Astrocyte of the cerebellum (primary cell): ENCODE measurements at regions not wholly inside any gene's neighbourhood (a gene's known extent, or its start where the extent isn't known, plus 50 kb on each side); places are given as distances from the start of the nearest gene placed in this dataset.

ENCODE experiments used
- DNase-seq: peaks from one replicate; pipeline ENCODE4 v3.0.0-alpha.2; 2011; ENCODE audit warnings: low read depth
- H3K4me3 ChIP-seq: 2 replicates; pipeline ENCODE4 v1.5.1; 2011; ENCODE audit warnings: mild to moderate bottlenecking, low read depth, low read length, moderate library complexity
- in situ Hi-C: cut with HindIII; loops from 2 replicates; pipeline ENCODE4 v1.10.0; 2017; ENCODE audit warnings: low sequenced_read_pairs
- TF ChIP-seq, protein P1 (sequence below): IDR thresholded peaks from 2 replicates; pipeline ENCODE4 v1.5.1; 2012; ENCODE audit warnings: low read length, low read depth, moderate library complexity, mild to moderate bottlenecking; ENCODE audit errors: missing control alignments

DNA sequence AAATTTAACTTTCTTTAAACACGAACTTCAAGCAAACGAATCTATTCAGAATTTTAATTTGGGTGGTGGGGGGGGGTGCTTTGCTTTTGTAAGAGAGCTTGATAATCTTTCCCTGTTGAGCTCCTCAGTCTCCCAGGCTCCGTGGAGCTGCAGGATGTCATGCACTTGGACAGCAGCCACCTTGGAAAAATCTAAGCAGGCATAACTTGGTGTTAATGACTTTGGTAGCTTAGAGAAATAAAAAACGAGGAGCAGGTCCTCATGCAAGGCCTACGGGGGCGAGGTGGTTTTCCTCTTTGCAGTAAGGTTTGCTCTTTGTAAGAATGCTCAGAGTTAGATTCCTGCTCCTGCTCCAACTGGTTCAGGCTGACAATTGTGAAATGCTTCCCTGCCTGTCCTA lies 102.3 kb downstream of the EDN1 start:
- H3K4me3 ChIP-seq = no peak overlapping the region
- in situ Hi-C loops = no loop called here
- peak; percentile 8 for DNase-seq
- TF ChIP-seq, protein P1, sequence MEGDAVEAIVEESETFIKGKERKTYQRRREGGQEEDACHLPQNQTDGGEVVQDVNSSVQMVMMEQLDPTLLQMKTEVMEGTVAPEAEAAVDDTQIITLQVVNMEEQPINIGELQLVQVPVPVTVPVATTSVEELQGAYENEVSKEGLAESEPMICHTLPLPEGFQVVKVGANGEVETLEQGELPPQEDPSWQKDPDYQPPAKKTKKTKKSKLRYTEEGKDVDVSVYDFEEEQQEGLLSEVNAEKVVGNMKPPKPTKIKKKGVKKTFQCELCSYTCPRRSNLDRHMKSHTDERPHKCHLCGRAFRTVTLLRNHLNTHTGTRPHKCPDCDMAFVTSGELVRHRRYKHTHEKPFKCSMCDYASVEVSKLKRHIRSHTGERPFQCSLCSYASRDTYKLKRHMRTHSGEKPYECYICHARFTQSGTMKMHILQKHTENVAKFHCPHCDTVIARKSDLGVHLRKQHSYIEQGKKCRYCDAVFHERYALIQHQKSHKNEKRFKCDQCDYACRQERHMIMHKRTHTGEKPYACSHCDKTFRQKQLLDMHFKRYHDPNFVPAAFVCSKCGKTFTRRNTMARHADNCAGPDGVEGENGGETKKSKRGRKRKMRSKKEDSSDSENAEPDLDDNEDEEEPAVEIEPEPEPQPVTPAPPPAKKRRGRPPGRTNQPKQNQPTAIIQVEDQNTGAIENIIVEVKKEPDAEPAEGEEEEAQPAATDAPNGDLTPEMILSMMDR = no peak

DNA sequence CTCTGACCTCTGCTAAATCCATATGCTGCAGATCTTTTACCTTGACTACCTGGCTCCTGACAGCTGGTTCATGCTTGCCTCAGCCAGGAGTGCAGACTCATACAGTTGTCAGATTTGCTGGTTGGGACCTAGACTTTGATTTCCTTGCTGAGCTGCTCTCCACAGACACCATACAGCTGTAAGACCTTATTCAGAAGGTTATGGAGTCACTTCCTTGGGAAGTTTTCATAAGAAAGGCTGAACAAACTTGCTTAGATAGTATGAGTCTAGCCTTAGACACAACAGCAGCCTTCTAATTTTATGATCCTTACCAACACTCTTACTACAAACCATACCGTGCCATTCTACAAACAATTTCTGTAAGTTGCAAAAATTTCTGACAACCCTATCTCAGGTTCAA lies 102.9 kb downstream of the EDN1 start:
- DNase-seq = no peak
- in situ Hi-C loops = no loop called here
- no peak overlapping the region for H3K4me3 ChIP-seq
- TF ChIP-seq, protein P1 = no peak

DNA sequence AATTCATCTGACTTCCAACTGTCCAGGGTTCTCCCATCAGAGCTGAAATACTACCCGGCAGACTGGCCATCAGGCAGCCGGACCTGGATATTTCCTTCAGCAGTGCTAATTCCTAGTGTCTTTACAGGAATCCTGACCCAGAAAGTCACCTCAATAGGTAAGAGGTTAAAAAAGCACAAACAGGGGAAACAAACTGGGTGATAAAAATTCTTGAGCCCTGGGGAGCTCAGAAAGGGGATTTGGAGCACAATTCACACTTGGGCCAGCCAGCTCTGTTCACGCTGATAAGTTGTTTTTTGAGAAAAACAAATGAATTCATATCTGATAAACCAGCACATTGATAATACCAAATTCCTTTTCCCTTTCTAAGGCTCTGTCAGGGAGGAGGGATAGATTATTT lies 104.0 kb downstream of the EDN1 start:
- in situ Hi-C loops = no loop called here
- TF ChIP-seq, protein P1 = no peak
- DNase-seq = no peak
- H3K4me3 ChIP-seq = no peak overlapping the region

DNA sequence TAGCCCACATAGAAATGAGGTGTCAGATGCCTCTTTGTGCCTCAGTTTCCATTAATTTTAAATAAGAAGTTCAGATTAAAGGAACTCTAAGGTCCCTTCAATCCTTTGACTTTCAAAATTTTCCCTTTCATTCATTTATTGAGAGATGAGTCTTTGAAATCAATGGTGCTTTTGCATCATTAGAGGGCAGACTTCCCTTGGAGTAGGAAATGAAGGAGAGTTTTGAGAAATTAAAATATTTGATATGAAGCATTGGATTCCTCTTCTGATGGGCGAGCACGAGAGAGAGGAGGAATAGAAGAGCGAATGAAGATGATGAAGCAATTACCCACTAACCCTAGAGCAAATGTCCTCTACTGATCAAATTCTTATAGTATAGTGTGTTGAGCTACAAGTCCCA lies 105.7 kb downstream of the EDN1 start:
- DNase-seq = no peak
- in situ Hi-C loops = no loop called here
- H3K4me3 ChIP-seq = no peak overlapping the region
- TF ChIP-seq, protein P1 = peak; percentile 24

DNA sequence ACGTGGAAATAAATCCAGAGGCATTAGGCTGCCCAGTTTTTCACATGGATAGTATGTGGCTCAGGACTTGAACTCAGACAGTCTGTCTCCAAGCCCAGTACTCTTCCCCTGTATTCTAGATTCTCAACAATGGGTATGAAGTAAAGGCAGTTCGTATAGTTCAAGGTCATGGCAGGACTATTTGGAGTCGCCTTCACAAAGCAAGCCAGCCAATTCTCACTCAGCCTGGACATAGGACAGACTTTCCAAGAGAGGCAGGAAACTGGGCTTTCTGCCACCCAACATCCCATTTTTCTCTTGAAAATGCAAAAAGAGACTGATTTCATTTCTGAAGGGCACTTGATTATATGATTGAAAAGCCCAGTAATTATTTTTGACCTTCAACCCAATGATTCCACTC lies 111.0 kb downstream of the EDN1 start:
- DNase-seq = no peak
- in situ Hi-C loops = no loop called here
- TF ChIP-seq, protein P1 = no peak
- no peak overlapping the region for H3K4me3 ChIP-seq

DNA sequence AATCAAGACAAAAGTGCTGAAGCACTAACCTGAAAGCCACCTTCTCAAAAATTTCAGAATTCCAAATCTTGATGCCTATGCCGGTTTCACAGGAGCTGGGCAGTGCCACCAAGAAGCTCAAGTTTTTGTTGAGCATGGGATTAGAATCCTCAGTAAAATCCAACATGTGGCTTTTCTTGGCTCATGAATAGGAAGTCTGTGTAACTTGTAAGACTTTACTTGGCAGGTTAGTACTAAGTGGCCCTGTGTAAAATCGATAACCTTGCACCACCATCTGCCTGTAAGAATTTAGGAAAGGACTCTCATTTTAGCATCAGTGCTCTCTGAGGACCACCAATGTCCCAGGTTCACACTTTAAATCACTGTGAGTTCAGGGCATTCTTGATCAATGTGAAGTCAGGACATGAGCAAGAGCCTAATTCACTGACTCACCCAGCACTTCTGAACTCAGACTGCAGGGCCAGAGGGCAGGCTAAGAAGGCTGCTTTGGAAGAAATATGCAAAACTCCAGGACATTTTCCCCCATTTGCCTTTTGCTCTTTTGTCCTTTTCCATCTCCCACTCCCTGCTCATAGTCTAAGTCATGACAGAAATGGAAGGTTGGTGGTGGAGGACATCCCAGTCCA lies 113.2 kb downstream of the EDN1 start:
- TF ChIP-seq, protein P1 = no peak
- DNase-seq = no peak
- in situ Hi-C loops = no loop called here
- no peak overlapping the region for H3K4me3 ChIP-seq
